GM23338 (cell line): ENCODE measurements at regions not wholly inside any gene's neighbourhood (a gene's known extent, or its start where the extent isn't known, plus 50 kb on each side); places are given as distances from the start of the nearest gene placed in this dataset.

ENCODE experiments used
- ATAC-seq: fragments of 200-7000 bp; cut with Tn5 transposase; 3 replicates; pipeline ENCODE4 v1.9.1; 2020
- DNase-seq: peaks from one replicate; pipeline ENCODE4 v3.0.0-alpha.2; 2015; ENCODE audit warnings: low spot score
- H2AFZ ChIP-seq: fragments of 200-600 bp; sonication (generic); 2 replicates; pipeline ENCODE4 v1.8.0; 2016; ENCODE audit warnings: antibody characterized with exemption, mild to moderate bottlenecking, moderate library complexity
- H3F3A ChIP-seq: fragments of 200-600 bp; sonication (generic); replicated peaks from 2 replicates; pipeline ENCODE4 v1.8.0; 2017; ENCODE audit warnings: antibody characterized with exemption, mixed run types, low read depth
- H3K27ac ChIP-seq: fragments of 200-600 bp; sonication (generic); 2 replicates; pipeline ENCODE4 v1.6.1; 2016; ENCODE audit warnings: low read depth
- H3K27me3 ChIP-seq: fragments of 200-600 bp; sonication (generic); 2 replicates; pipeline ENCODE4 v1.8.0; 2016; ENCODE audit warnings: mild to moderate bottlenecking, mixed run types, moderate library complexity; ENCODE audit not compliant: insufficient read depth
- H3K36me3 ChIP-seq: fragments of 200-600 bp; sonication (generic); 2 replicates; pipeline ENCODE4 v1.8.0; 2016; ENCODE audit warnings: mild to moderate bottlenecking; ENCODE audit not compliant: insufficient read depth
- H3K4me1 ChIP-seq: fragments of 200-600 bp; sonication (generic); 2 replicates; pipeline ENCODE4 v1.8.0; 2016; ENCODE audit warnings: mild to moderate bottlenecking, moderate library complexity; ENCODE audit not compliant: insufficient read depth
- H3K4me2 ChIP-seq: fragments of 200-600 bp; sonication (generic); 2 replicates; pipeline ENCODE4 v1.7.1; 2017; ENCODE audit warnings: mixed run types
- H3K4me3 ChIP-seq: fragments of 200-600 bp; sonication (generic); 2 replicates; pipeline ENCODE4 v1.6.1; 2016; ENCODE audit warnings: mixed run types
- H3K79me2 ChIP-seq: fragments of 200-600 bp; sonication (generic); replicated peaks from 2 replicates; pipeline ENCODE4 v1.8.0; 2017; ENCODE audit warnings: mild to moderate bottlenecking; ENCODE audit not compliant: insufficient read depth
- H3K9me2 ChIP-seq: fragments of 200-600 bp; sonication (generic); 2 replicates; pipeline ENCODE4 v1.8.0; 2017; ENCODE audit not compliant: insufficient read depth
- H4K20me1 ChIP-seq: fragments of 200-600 bp; sonication (generic); replicated peaks from 2 replicates; pipeline ENCODE4 v1.8.0; 2017; ENCODE audit warnings: mild to moderate bottlenecking; ENCODE audit not compliant: insufficient read depth
- H3K27ac Mint-ChIP-seq: 2 replicates; pipeline ENCODE4 v1.8.0; 2020; ENCODE audit warnings: inconsistent platforms, mild to moderate bottlenecking, moderate library complexity, mixed read lengths
- H3K27me3 Mint-ChIP-seq: 3 replicates; pipeline ENCODE4 v1.8.0; 2022; ENCODE audit warnings: low read depth, mild to moderate bottlenecking, moderate library complexity, mixed read lengths, inconsistent platforms; ENCODE audit not compliant: insufficient read depth, poor library complexity
- H3K36me3 Mint-ChIP-seq: 3 replicates; pipeline ENCODE4 v1.8.0; 2021; ENCODE audit warnings: low read depth, mild to moderate bottlenecking, inconsistent platforms, moderate library complexity, mixed read lengths
- H3K4me1 Mint-ChIP-seq: 3 replicates; pipeline ENCODE4 v1.8.0; 2020; ENCODE audit warnings: mild to moderate bottlenecking, inconsistent platforms, mixed read lengths
- H3K4me3 Mint-ChIP-seq: 3 replicates; pipeline ENCODE4 v1.8.0; 2021; ENCODE audit warnings: moderate library complexity, mild to moderate bottlenecking, inconsistent platforms, mixed read lengths
- H3K9me3 Mint-ChIP-seq: 3 replicates; pipeline ENCODE4 v1.8.0; 2020; ENCODE audit warnings: moderate library complexity, mild to moderate bottlenecking, inconsistent platforms, mixed read lengths
- CREB1 ChIP-seq: fragments of 250-450 bp; sonication (Bioruptor Pico); IDR thresholded peaks from 2 replicates; pipeline ENCODE4 v1.5.0; 2020; ENCODE audit warnings: low read depth, mild to moderate bottlenecking, moderate library complexity
- EZH2 ChIP-seq: fragments of 200-600 bp; sonication (generic); IDR thresholded peaks from one replicate; pipeline ENCODE4 v1.8.0; 2017; ENCODE audit warnings: antibody characterized with exemption, mild to moderate bottlenecking, low read depth; ENCODE audit not compliant: unreplicated experiment
- EZH2phosphoT487 ChIP-seq: fragments of 200-600 bp; sonication (generic); IDR thresholded peaks from one replicate; pipeline ENCODE4 v1.8.1; 2018; ENCODE audit warnings: antibody characterized with exemption; ENCODE audit not compliant: unreplicated experiment
- JUNB ChIP-seq: IDR thresholded peaks from one replicate; pipeline ENCODE4 v1.6.1; 2016; ENCODE audit warnings: antibody characterized with exemption; ENCODE audit not compliant: unreplicated experiment
- NANOG ChIP-seq: IDR thresholded peaks from 2 replicates; pipeline ENCODE4 v1.6.1; 2016; ENCODE audit warnings: antibody characterized with exemption, borderline replicate concordance
- POLR2AphosphoS5 ChIP-seq: IDR thresholded peaks from 2 replicates; pipeline ENCODE4 v1.6.1; 2016; ENCODE audit warnings: antibody characterized with exemption, low read depth
- STAT1 ChIP-seq: IDR thresholded peaks from one replicate; pipeline ENCODE4 v1.6.1; 2016; ENCODE audit warnings: antibody characterized with exemption; ENCODE audit not compliant: unreplicated experiment
- ZNF114 ChIP-seq: fragments of 250-450 bp; sonication (Bioruptor Pico); IDR thresholded peaks from 2 replicates; pipeline ENCODE4 v1.5.0; 2020; ENCODE audit warnings: mild to moderate bottlenecking, moderate library complexity
- ZNF331 ChIP-seq: fragments of 250-450 bp; sonication (Bioruptor Pico); IDR thresholded peaks from 2 replicates; pipeline ENCODE4 v1.5.0; 2020; ENCODE audit warnings: low read depth, mild to moderate bottlenecking, moderate library complexity
- TF ChIP-seq, protein P1 (sequence below), 2 experiments: fragments of 200-600 bp in 1 of 2; sonication (generic) in 1 of 2; conservative IDR thresholded peaks; 2 replicates each; pipeline versions ENCODE4 v1.5.1 to v1.6.1; 2016 to 2017; ENCODE audit warnings: antibody characterized with exemption in 2 of 2, low read depth in 2 of 2, mild to moderate bottlenecking in 2 of 2, moderate library complexity in 1 of 2
- TF ChIP-seq, protein P2 (sequence below): IDR thresholded peaks from 2 replicates; pipeline ENCODE4 v1.6.1; 2016; ENCODE audit warnings: antibody characterized with exemption
- TF ChIP-seq, protein P3 (sequence below): IDR thresholded peaks from one replicate; pipeline ENCODE4 v1.6.1; 2018; ENCODE audit warnings: antibody characterized with exemption; ENCODE audit not compliant: unreplicated experiment

DNA sequence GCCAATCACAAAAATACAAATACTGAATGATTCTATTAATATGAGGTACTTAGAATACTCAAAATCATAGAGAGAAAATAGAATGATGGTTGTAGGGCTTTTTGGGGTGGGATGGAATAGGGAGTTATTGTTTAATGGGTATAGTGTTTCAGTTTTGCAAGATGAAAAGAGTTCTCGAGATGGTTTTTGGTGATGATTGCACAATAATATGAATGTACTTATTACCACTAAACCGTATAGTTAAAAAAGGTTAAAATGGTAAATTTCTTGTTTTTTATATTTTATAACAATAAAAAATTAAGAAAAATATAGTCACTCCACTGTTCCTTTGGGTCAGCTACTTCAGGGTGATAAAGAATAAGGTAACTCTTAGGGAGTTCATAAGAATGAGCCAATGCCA is 560.1 kb downstream of the TDRD15 start (continued):
- TF ChIP-seq, protein P1, sequence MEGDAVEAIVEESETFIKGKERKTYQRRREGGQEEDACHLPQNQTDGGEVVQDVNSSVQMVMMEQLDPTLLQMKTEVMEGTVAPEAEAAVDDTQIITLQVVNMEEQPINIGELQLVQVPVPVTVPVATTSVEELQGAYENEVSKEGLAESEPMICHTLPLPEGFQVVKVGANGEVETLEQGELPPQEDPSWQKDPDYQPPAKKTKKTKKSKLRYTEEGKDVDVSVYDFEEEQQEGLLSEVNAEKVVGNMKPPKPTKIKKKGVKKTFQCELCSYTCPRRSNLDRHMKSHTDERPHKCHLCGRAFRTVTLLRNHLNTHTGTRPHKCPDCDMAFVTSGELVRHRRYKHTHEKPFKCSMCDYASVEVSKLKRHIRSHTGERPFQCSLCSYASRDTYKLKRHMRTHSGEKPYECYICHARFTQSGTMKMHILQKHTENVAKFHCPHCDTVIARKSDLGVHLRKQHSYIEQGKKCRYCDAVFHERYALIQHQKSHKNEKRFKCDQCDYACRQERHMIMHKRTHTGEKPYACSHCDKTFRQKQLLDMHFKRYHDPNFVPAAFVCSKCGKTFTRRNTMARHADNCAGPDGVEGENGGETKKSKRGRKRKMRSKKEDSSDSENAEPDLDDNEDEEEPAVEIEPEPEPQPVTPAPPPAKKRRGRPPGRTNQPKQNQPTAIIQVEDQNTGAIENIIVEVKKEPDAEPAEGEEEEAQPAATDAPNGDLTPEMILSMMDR (conservative IDR thresholded peaks at IDR 0.05; ENCODE audit: low read depth in 2 of 2), result no peak
- TF ChIP-seq NANOG (no peak), JUNB (no peak), STAT1 (no peak), EZH2phosphoT487 (no peak), POLR2AphosphoS5 (no peak), ZNF114 (CRISPR knock-in tag) (no peak), EZH2 (no peak), CREB1 (CRISPR knock-in tag) (no peak), ZNF331 (CRISPR knock-in tag) (no peak)
- TF ChIP-seq, protein P2, sequence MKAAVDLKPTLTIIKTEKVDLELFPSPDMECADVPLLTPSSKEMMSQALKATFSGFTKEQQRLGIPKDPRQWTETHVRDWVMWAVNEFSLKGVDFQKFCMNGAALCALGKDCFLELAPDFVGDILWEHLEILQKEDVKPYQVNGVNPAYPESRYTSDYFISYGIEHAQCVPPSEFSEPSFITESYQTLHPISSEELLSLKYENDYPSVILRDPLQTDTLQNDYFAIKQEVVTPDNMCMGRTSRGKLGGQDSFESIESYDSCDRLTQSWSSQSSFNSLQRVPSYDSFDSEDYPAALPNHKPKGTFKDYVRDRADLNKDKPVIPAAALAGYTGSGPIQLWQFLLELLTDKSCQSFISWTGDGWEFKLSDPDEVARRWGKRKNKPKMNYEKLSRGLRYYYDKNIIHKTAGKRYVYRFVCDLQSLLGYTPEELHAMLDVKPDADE, result no peak
- TF ChIP-seq, protein P3, sequence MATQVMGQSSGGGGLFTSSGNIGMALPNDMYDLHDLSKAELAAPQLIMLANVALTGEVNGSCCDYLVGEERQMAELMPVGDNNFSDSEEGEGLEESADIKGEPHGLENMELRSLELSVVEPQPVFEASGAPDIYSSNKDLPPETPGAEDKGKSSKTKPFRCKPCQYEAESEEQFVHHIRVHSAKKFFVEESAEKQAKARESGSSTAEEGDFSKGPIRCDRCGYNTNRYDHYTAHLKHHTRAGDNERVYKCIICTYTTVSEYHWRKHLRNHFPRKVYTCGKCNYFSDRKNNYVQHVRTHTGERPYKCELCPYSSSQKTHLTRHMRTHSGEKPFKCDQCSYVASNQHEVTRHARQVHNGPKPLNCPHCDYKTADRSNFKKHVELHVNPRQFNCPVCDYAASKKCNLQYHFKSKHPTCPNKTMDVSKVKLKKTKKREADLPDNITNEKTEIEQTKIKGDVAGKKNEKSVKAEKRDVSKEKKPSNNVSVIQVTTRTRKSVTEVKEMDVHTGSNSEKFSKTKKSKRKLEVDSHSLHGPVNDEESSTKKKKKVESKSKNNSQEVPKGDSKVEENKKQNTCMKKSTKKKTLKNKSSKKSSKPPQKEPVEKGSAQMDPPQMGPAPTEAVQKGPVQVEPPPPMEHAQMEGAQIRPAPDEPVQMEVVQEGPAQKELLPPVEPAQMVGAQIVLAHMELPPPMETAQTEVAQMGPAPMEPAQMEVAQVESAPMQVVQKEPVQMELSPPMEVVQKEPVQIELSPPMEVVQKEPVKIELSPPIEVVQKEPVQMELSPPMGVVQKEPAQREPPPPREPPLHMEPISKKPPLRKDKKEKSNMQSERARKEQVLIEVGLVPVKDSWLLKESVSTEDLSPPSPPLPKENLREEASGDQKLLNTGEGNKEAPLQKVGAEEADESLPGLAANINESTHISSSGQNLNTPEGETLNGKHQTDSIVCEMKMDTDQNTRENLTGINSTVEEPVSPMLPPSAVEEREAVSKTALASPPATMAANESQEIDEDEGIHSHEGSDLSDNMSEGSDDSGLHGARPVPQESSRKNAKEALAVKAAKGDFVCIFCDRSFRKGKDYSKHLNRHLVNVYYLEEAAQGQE, result no peak

DNA sequence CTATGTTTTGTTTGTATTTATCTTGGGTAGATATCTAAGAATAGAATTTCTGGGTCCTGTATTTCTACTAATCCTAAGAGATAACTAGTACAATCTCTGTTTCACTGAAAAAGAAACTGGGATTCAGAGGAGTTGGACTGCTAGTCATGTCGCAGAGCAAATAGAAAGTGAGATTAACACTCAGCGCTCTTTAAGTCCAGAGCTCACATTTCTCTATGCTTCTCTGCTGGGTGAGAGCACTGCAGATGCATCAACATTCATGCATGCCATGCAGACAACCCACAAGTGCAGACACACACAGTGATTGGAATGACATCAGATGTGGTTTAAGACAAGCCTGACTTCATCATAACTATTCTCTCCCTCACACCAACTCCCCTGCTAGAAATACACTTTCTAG is 563.8 kb downstream of the TDRD15 start:
- no peak overlapping the region for H3K27ac Mint-ChIP-seq
- no peak overlapping the region for H3K4me3 ChIP-seq
- no peak overlapping the region for H3K27ac ChIP-seq
- H3K4me1 Mint-ChIP-seq, result no peaks in the 10 kb centered on the region
- H3F3A ChIP-seq, result no peaks in the 10 kb centered on the region
- H3K27me3 Mint-ChIP-seq, result no peaks in the 10 kb centered on the region
- H3K9me3 Mint-ChIP-seq, result no peaks in the 10 kb centered on the region; the same call in 2 of the 3 replicates
- H4K20me1 ChIP-seq, result no peaks in the 10 kb centered on the region
- no peaks in the 10 kb centered on the region for H3K36me3 ChIP-seq
- no peaks in the 10 kb centered on the region for H3K79me2 ChIP-seq
- DNase-seq (no peak), ATAC-seq (no peak)
- H3K4me1 ChIP-seq, result no peaks in the 10 kb centered on the region
- H3K9me2 ChIP-seq, result no peaks in the 10 kb centered on the region
- H2AFZ ChIP-seq, result no peak overlapping the region
- H3K4me2 ChIP-seq, result no peak overlapping the region
- no peaks in the 10 kb centered on the region for H3K27me3 ChIP-seq
- no peaks in the 10 kb centered on the region for H3K36me3 Mint-ChIP-seq
- no peak overlapping the region for H3K4me3 Mint-ChIP-seq
- TF ChIP-seq, protein P2, result no peak
- no peak for TF ChIP-seq JUNB
- TF ChIP-seq, protein P1 (conservative IDR thresholded peaks at IDR 0.05; ENCODE audit: low read depth in 2 of 2), result no peak
- TF ChIP-seq, protein P3, result no peak
- no peak for TF ChIP-seq STAT1
- no peak for TF ChIP-seq EZH2phosphoT487
- TF ChIP-seq EZH2, result no peak
- no peak for TF ChIP-seq ZNF331 (CRISPR knock-in tag)
